ENCODE measurements at regions not wholly inside any gene's neighbourhood (a gene's known extent, or its start where the extent isn't known, plus 50 kb on each side); places are given as distances from the start of the nearest gene placed in this dataset.
A peak's percentile ranks its signal among the peaks of the same experiment; 100 is the strongest.

- WGBS, 4 donors: 72 to 79% (median 74%) methylated on average over 4 of the region's 4 CpGs
- TF ChIP-seq CTCF (IDR thresholded peaks at IDR 0.05): no peak
- no peak for TF ChIP-seq POLR2A (IDR thresholded peaks at IDR 0.05)
- DNase-seq (no peak), ATAC-seq (no peak)
- H3K36me3 ChIP-seq: no peaks in the 10 kb centered on the region
- H3K9me3 ChIP-seq: no peaks in the 10 kb centered on the region
- H3K4me3 ChIP-seq: no peak overlapping the region
- no peak overlapping the region for H3K27ac ChIP-seq
- intact Hi-C loops (cut with DNase I): loop anchor here in 1 of 10 donors (10.0 kb wide), 1 partner anchor 711 kb away; no protein-coding TSS in a partner anchor
- H3K27me3 ChIP-seq: no peaks in the 10 kb centered on the region
- peaks cover 0 to 4% (median 0%) of the 10 kb centered on the region in 12 donors for H3K4me1 ChIP-seq
Measured at GRCh38 chr2:158015428-158016076, 86.1 kb upstream of the UPP2 start.

- intact Hi-C loops (cut with DNase I): loop anchor here in 6 of 10 donors (5.0 to 10.0 kb wide), 4 partner anchors 512 to 709 kb away; no protein-coding TSS in a partner anchor
- peak overlapping the region in 1 of 12 donors; percentile 3 for H3K27ac ChIP-seq
- no peak for DNase-seq
- H3K9me3 ChIP-seq: no peaks in the 10 kb centered on the region
- ATAC-seq: peak in 1 of 4 donors; percentile 20
- H3K36me3 ChIP-seq: no peaks in the 10 kb centered on the region
- H3K4me3 ChIP-seq: no peak overlapping the region
- WGBS, 4 donors: 88 to 100% (median 90%) methylated on average over 1 of the region's 1 CpG
- H3K4me1 ChIP-seq: peaks cover 0 to 11% (median 5%) of the 10 kb centered on the region in 12 donors
- TF ChIP-seq POLR2A (IDR thresholded peaks at IDR 0.05) (no peak), CTCF (IDR thresholded peaks at IDR 0.05) (no peak)
- H3K27me3 ChIP-seq: no peaks in the 10 kb centered on the region
Measured at GRCh38 chr2:158013891-158014290, 87.8 kb upstream of the UPP2 start.

- no peak for DNase-seq
- TF ChIP-seq CTCF (IDR thresholded peaks at IDR 0.05) (no peak), POLR2A (IDR thresholded peaks at IDR 0.05) (no peak)
- no peaks in the 10 kb centered on the region for H3K9me3 ChIP-seq
- H3K4me3 ChIP-seq: no peak overlapping the region
- no peak overlapping the region for H3K27ac ChIP-seq
- H3K36me3 ChIP-seq: no peaks in the 10 kb centered on the region
- no peaks in the 10 kb centered on the region for H3K27me3 ChIP-seq
- WGBS, 4 donors: 86 to 93% (median 88%) methylated on average over 4 to 5 of the region's 5 CpGs
- peaks cover 0 to 11% (median 5%) of the 10 kb centered on the region in 12 donors for H3K4me1 ChIP-seq
- ATAC-seq: no peak
- intact Hi-C loops (cut with DNase I): loop anchor here in 8 of 10 donors (2.0 to 10.0 kb wide), 9 partner anchors 232 to 706 kb away; no protein-coding TSS in a partner anchor
Measured at GRCh38 chr2:158011055-158011771, 90.5 kb upstream of the UPP2 start.

- H3K27ac ChIP-seq: no peak overlapping the region
- DNase-seq (no peak), ATAC-seq (peak in 2 of 4 donors; percentile 48 to 70)
- intact Hi-C loops (cut with DNase I): loop anchor here in 9 of 10 donors (2.0 to 10.0 kb wide), 9 partner anchors 105 to 707 kb away; partner anchors contain the start of genes ACVR1 (in 3 of the 9) and ERMN (in 1 of the 9)
- no peaks in the 10 kb centered on the region for H3K27me3 ChIP-seq
- H3K9me3 ChIP-seq: no peaks in the 10 kb centered on the region
- 44 to 49% (median 46%) methylated on average over 4 of the region's 4 CpGs for WGBS, 4 donors
- no peak overlapping the region for H3K4me3 ChIP-seq
- H3K36me3 ChIP-seq: no peaks in the 10 kb centered on the region
- TF ChIP-seq POLR2A (IDR thresholded peaks at IDR 0.05) (no peak), CTCF (IDR thresholded peaks at IDR 0.05) (no peak)
- peaks cover 0 to 8% (median 5%) of the 10 kb centered on the region in 12 donors for H3K4me1 ChIP-seq
Measured at GRCh38 chr2:158009399-158009798, 92.3 kb upstream of the UPP2 start.

All from heart left ventricle (tissue), 16 donors.